ENCODE measurements at regions not wholly inside any gene's neighbourhood (a gene's known extent, or its start where the extent isn't known, plus 50 kb on each side); places are given as distances from the start of the nearest gene placed in this dataset.

- no peak overlapping the region for H3K27ac ChIP-seq
- no peak for TF ChIP-seq CTCF (conservative IDR thresholded peaks at IDR 0.05)
Measured at GRCh38 chr15:81899024-81899423, 146.8 kb downstream of the MEX3B start.

- no peak for TF ChIP-seq CTCF (conservative IDR thresholded peaks at IDR 0.05)
- H3K27ac ChIP-seq = no peak overlapping the region
Measured at GRCh38 chr15:81897057-81897677, 148.7 kb downstream of the MEX3B start.

- TF ChIP-seq CTCF (conservative IDR thresholded peaks at IDR 0.05) = no peak
- H3K27ac ChIP-seq = no peak overlapping the region
Measured at GRCh38 chr15:81896356-81896755, 149.5 kb downstream of the MEX3B start.

GRCh38 chr15:81895723-81896122 lies 150.1 kb downstream of the MEX3B start:
- TF ChIP-seq CTCF (conservative IDR thresholded peaks at IDR 0.05) = no peak
- H3K27ac ChIP-seq = no peak overlapping the region

GRCh38 chr15:81894061-81894460 lies 151.8 kb downstream of the MEX3B start:
- no peak for TF ChIP-seq CTCF (conservative IDR thresholded peaks at IDR 0.05)
- H3K27ac ChIP-seq = peak overlapping the region; percentile 55

GRCh38 chr15:81893182-81893835 lies 152.5 kb downstream of the MEX3B start:
- peak overlapping the region; percentile 55 for H3K27ac ChIP-seq
- no peak for TF ChIP-seq CTCF (conservative IDR thresholded peaks at IDR 0.05)

- no peak for TF ChIP-seq CTCF (conservative IDR thresholded peaks at IDR 0.05)
Measured at GRCh38 chr15:81890496-81890895, 155.3 kb downstream of the MEX3B start.

More at GRCh38 chr15:81890496-81890895, 155.3 kb downstream of the MEX3B start:
- H3K27ac ChIP-seq = no peak overlapping the region
